ENCODE measurements at regions not wholly inside any gene's neighbourhood (a gene's known extent, or its start where the extent isn't known, plus 50 kb on each side); places are given as distances from the start of the nearest gene placed in this dataset.

DNA sequence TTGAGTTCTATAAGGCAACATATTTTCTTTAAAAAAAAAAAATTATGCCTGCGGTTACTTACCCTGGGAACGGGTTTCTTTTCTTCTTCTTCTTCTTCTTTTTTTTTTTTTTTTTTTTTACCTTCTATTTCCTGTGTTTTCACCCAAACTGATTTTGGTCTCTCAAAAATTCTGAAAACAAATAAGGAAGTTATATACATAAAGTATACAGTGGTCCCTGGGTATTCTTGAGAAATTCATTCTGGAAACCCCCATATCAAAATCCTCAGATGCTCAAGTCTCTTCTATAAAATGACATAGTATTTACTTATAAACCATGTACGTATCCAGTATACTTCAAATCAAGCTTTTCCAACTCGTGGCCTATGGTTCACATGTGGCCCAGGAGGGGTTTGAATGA is 326.7 kb downstream of the MAT2B start:
- H3K27ac Mint-ChIP-seq, result no peak overlapping the region
- no peak overlapping the region for H3K4me2 ChIP-seq (replicated peaks; ENCODE audit: extremely low read depth, low read length, poor library complexity, severe bottlenecking)
- H3K9me3 Mint-ChIP-seq, result peaks cover 5 to 20% (median 9%) of the 10 kb centered on the region in 7 donors
- no peaks in the 10 kb centered on the region for H3K4me1 ChIP-seq (ENCODE audit: control insufficient read depth in 1 of 2, insufficient read depth in 2 of 2, low read length in 2 of 2)
- H3K27me3 ChIP-seq (ENCODE audit: control insufficient read depth in 2 of 2, insufficient read depth in 2 of 2, low read length in 2 of 2), result no peaks in the 10 kb centered on the region
- no peak overlapping the region for H2AFZ ChIP-seq (ENCODE audit: insufficient read depth, low read depth, low read length, poor library complexity, severe bottlenecking)
- H4K20me1 ChIP-seq (ENCODE audit: insufficient read depth, low read length), result no peaks in the 10 kb centered on the region
- H3K79me2 ChIP-seq (ENCODE audit: insufficient read depth, low read length), result no peaks in the 10 kb centered on the region
- H3K4me3 Mint-ChIP-seq, result no peak overlapping the region
- H3K9ac ChIP-seq (ENCODE audit: insufficient read depth, low read length, poor library complexity, severe bottlenecking), result no peak overlapping the region
- H3K4me3 ChIP-seq (replicated peaks in 1 of 3; ENCODE audit: low read depth in 2 of 3, low read length in 3 of 3), result no peak overlapping the region
- TF ChIP-seq, protein P1, sequence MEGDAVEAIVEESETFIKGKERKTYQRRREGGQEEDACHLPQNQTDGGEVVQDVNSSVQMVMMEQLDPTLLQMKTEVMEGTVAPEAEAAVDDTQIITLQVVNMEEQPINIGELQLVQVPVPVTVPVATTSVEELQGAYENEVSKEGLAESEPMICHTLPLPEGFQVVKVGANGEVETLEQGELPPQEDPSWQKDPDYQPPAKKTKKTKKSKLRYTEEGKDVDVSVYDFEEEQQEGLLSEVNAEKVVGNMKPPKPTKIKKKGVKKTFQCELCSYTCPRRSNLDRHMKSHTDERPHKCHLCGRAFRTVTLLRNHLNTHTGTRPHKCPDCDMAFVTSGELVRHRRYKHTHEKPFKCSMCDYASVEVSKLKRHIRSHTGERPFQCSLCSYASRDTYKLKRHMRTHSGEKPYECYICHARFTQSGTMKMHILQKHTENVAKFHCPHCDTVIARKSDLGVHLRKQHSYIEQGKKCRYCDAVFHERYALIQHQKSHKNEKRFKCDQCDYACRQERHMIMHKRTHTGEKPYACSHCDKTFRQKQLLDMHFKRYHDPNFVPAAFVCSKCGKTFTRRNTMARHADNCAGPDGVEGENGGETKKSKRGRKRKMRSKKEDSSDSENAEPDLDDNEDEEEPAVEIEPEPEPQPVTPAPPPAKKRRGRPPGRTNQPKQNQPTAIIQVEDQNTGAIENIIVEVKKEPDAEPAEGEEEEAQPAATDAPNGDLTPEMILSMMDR (IDR thresholded peaks at IDR 0.05), result no peak
- intact Hi-C loops (cut with micrococcal nuclease), result no loop called here
- no peak overlapping the region for H3K27ac ChIP-seq (ENCODE audit: low read depth in 1 of 2, low read length in 2 of 2)
- 100% methylated on average over 1 of the region's 4 CpGs for WGBS (ENCODE audit: insufficient coverage)
- no peaks in the 10 kb centered on the region for H3K4me1 Mint-ChIP-seq
- H3K36me3 ChIP-seq (replicated peaks in 1 of 2; ENCODE audit: control insufficient read depth in 1 of 2, insufficient read depth in 2 of 2, low read length in 2 of 2), result no peaks in the 10 kb centered on the region
- no peaks in the 10 kb centered on the region for H3K36me3 Mint-ChIP-seq
- no peak for DNase-seq
- peaks cover 0 to 12% of the 10 kb centered on the region in 2 donors for H3K9me3 ChIP-seq (replicated peaks in 1 of 2; ENCODE audit: control insufficient read depth in 1 of 2, insufficient read depth in 1 of 2, low read length in 2 of 2)
- H3K27me3 Mint-ChIP-seq (ENCODE audit: low read depth in 3 of 3), result peaks cover 0 to 3% (median 2%) of the 10 kb centered on the region in 3 donors

DNA sequence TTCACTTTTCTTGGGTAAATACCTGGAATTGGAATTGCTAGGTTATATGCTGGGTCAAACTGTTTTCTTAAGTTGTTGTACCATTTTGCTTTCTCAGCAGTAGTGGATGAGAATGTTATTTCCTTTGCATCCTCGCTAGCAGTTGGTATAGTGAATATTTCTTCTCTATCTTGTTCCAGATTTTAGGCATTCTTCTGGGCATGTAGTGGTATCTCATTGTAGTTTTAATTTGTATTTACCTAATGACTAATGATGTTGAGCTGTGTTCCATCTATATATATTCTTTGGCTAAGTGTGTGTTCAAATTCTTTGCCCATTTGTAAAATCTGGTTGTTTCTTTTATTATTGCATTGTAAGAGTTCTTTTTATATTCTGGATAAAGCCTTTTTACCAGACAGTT is 333.3 kb downstream of the MAT2B start:
- H3K27ac Mint-ChIP-seq, result no peak overlapping the region
- WGBS (ENCODE audit: insufficient coverage), result no CpG with 5 or more reads among the region's 1 CpG
- TF ChIP-seq, protein P1 (IDR thresholded peaks at IDR 0.05), result no peak

More for the DNA sequence above, 333.3 kb downstream of the MAT2B start:
- Histone ChIP-seq H3K4me1 (ENCODE audit: control insufficient read depth in 1 of 2, insufficient read depth in 2 of 2, low read length in 2 of 2) (no peaks in the 10 kb centered on the region), H3K27me3 (ENCODE audit: control insufficient read depth in 2 of 2, insufficient read depth in 2 of 2, low read length in 2 of 2) (no peaks in the 10 kb centered on the region), H3K79me2 (ENCODE audit: insufficient read depth, low read length) (no peaks in the 10 kb centered on the region), H3K36me3 (replicated peaks in 1 of 2; ENCODE audit: control insufficient read depth in 1 of 2, insufficient read depth in 2 of 2, low read length in 2 of 2) (no peaks in the 10 kb centered on the region), H4K20me1 (ENCODE audit: insufficient read depth, low read length) (no peaks in the 10 kb centered on the region), H3K27ac (ENCODE audit: low read depth in 1 of 2, low read length in 2 of 2) (no peak overlapping the region), H3K4me3 (replicated peaks in 1 of 3; ENCODE audit: low read depth in 2 of 3, low read length in 3 of 3) (no peak overlapping the region), H3K4me2 (replicated peaks; ENCODE audit: extremely low read depth, low read length, poor library complexity, severe bottlenecking) (no peak overlapping the region), H3K9ac (ENCODE audit: insufficient read depth, low read length, poor library complexity, severe bottlenecking) (no peak overlapping the region), H2AFZ (ENCODE audit: insufficient read depth, low read depth, low read length, poor library complexity, severe bottlenecking) (no peak overlapping the region), H3K9me3 (replicated peaks in 1 of 2; ENCODE audit: control insufficient read depth in 1 of 2, insufficient read depth in 1 of 2, low read length in 2 of 2) (no peaks in the 10 kb centered on the region)
- H3K27me3 Mint-ChIP-seq (ENCODE audit: low read depth in 3 of 3), result peaks cover 0 to 1% (median 0%) of the 10 kb centered on the region in 3 donors
- peaks cover 0 to 7% (median 2%) of the 10 kb centered on the region in 7 donors for H3K9me3 Mint-ChIP-seq
- DNase-seq, result no peak
- no peak overlapping the region for H3K4me3 Mint-ChIP-seq
- H3K4me1 Mint-ChIP-seq, result no peaks in the 10 kb centered on the region
- intact Hi-C loops (cut with micrococcal nuclease), result no loop called here
- no peaks in the 10 kb centered on the region for H3K36me3 Mint-ChIP-seq

Data from CD14-positive monocyte (primary cell).